ENCODE measurements at regions not wholly inside any gene's neighbourhood (a gene's known extent, or its start where the extent isn't known, plus 50 kb on each side); places are given as distances from the start of the nearest gene placed in this dataset.

DNA sequence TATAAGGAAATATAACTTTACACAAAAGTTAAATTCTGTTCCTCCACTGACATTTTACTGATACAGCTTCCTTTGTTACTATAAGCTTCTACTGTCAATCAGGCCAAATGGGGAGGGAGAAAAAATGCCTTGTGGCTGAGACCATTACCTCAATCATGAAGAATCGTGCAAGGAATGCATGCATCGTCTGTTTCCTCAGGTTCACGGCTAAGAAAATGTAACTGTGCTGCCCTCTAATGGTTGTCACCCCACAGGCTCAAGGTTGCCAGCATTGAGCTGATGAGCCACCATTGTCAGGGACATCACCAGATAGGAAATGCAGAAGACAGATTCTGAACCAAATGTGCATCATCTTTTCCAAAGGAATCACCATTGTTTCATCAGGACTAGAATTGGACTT, 426.9 kb downstream of the CDH2 start:
- DNase-seq, result no peak

DNA sequence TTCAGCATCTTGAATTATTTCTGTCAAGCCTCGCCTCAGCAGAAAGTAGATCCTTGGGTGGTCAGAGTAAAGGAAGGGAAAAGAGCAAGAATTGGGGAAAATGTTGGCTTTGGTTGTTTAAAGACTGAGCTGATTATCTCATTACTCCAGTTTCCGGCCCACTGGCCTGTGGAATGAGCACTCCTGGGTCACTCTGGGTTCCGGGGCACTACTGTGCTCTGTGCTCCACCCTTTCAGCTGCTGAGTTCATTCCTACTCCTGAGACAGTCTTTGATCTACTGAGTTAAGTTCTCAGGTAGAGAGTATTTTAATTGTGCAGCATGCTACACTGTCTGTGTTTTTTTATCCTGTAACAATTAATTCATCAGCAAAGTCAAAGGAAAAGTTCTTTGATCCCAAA, 427.7 kb downstream of the CDH2 start:
- DNase-seq, result no peak

DNA sequence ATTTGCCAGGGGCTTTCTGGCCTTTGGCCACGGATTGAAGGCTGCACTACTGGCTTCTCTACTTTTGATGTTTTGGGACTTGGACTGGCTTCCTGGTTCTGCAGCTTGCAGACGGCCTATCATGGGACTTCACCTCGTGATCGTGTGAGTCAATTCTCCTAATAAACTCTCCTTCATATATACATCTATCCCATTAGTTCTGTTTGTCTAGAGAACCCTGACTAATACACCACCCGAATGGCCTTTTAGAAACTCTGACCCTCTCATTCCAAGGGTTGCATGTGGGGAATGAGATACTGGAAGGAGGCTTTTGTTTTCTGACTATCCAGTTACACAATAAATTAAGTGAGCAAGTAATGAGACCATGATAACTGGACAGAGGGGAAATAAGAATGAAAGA, 430.7 kb downstream of the CDH2 start:
- no peak for DNase-seq

DNA sequence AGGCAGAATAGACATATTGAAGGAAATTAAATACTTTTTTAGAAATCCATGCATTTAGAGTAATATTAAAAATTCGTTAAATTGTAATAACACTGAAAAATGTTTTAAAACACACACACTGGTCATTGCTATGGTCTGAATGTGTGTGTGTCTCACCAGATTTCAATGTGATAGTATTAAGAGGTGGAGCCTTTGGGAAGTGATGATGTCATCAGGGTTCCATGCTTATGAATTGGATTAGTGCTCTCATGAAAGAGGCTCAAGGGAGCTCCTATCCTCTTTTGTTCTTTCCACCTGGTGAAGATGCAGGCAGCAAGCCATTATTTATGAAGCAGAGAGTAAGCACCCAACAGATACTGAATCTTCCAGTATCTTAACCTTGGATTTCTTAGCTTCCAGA, 441.8 kb downstream of the CDH2 start:
- DNase-seq, result no peak

DNA sequence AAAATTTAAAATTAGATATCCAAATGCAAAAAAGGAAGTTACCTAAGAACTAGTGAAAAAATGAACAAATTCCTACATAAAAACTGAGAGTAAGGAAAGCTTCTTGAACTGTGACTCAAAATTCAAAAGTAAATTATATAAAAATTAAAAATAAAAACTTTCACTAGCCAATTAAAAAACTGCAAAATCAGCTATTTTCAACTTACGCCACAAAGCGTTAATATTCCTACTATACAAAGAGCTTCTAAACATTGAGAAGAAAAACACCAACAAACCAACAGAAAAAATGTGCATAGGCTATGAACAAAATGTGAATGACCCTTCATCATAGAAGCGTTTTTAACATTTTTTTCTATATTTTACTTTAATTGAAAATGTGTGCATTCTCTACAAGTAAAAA, 445.7 kb downstream of the CDH2 start:
- DNase-seq, result no peak

DNA sequence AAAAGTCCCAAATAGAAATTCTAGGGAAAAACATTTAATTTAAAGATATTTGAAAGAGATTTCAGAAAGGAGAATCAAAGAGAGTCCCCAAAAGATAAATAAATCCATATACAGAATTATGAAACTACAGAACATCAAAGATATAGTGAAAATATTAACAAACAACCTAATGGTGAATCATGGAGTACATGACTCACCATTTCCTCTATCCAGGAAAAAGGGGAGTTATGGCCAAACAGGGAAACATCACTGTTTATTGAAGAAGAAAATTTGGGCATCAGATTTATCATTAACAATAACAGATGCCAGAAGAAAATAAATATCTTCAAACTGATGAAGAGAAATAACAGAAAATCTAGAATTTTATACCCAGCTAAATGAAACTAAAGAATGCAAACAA, 448.3 kb downstream of the CDH2 start:
- DNase-seq, result no peak

DNA sequence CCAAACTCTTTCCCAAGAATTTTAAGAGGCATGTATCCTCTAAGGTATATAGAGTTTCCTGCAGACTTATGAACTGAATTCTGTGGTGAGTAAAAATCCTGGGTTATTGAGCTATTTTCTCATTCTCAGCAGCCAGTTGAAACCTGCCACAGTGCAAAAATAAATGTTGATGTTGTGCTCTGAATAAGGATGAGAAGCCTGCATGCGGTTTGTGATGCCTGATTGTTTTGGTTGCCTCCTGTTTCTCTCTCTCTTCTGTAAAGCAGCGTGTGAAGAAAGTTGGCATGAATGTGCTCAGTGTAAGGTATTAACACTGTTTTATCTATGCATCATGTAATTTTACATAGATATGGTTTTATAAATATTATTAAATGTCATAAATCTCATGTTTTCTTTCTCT, 452.6 kb downstream of the CDH2 start:
- DNase-seq, result no peak

DNA sequence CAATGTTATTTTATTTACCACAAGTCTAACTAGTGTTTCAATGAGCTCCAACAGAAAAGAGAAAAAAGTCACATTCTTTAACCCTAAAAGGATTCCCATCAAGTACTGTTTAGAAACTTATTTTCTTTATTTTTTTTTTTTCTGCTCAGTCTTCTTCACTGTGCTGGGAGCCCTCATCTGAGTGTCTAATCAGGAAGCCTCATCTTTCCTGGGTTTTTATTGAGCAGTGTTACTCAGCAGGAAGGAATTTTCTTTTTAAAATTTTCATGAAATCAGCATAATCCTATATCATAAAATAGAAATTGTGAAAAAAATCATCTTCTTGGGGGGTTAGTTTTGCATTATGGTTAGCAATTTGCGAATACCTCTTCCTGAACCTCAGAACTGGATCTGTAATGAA, 453.8 kb downstream of the CDH2 start:
- no peak for DNase-seq

DNA sequence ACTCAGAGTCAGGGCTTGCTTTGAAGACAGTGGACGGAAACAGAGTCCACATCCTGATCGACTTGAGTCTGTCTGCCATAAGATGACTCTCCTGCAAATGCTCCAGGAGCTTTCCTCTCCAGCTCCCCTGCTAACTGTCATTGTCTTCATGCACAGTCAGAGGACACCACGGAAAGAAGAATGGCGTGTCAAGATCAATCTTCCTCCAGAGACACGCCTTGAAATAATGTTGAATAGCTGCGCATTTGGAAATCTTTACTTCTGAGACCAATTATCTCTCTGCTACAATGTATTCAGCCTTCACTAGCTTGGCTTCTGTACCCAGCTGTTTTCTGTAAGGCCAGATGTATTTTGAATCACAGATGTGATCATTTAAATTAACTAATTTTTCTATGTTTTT, 457.2 kb downstream of the CDH2 start:
- no peak for DNase-seq

DNA sequence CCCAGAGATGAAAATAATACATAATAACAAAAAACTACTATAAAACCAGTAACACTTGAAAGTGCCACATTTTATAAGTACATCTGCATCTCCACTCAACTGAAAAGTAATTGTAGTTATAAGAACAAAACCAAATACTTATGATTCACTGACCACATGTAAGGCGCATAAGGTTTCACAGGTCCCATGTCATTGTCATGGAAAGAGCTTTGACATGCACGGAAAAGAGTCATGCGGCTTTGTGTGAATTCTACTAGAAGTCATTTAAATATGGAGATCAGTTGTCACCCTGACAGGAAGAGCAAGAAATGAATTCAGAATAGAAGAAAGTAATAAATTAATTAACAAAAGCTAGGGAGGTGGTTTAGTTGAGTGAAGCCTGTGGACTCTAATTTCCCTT, 459.1 kb downstream of the CDH2 start:
- DNase-seq, result no peak

DNA sequence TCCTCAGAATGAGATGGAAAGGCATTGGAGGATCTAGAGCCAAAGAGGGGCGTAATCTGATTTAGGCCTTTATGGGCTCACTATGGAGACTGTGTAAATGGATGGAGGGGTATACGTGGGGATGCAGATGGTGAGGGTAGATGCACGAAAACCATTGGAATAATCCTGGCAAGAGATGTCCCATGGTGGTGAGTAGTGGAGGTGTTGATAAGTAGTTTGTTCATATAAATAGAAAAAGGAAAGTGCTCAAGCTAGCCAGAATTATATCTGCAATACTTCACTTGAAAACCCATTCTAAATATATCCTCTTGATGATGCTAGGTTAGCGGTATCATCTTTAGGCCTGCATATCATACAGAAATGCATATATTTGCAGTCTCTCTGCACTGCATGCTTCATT, 459.7 kb downstream of the CDH2 start:
- no peak for DNase-seq

DNA sequence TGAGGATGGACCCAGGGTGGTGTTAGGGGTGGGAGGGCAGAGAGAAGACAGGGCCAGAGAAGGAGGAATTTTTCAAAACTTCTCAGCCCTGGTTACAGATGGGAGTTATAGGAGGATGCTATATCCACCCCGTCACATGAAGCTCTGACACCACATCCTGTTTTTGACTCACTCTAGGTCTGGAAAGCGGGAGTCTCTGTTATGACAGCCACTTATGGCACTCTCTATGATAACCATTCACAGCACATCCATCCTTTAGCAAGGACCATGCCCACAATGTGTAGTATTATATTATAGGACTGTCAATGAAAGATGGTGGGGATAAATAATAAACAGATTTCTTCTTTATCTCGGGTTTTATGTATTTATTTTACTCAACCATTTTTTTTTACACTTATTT, 461.2 kb downstream of the CDH2 start:
- no peak for DNase-seq

DNA sequence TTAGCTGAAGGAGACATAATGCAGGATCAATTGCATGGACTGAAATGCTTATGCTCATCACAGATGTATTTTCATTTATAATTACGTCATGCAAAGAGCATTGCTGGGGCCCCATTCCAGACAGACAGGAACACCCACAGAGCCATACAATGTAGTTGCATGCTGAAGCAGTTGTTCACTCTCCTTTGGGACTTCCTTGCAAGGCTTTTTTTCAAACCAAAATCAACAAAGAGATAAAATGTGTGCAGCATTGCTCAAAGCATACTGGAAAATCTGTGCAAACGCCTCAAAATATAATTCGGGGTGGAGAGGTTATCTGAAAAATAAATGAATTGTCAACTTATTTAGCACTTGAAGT, 463.2 kb downstream of the CDH2 start:
- no peak for DNase-seq

DNA sequence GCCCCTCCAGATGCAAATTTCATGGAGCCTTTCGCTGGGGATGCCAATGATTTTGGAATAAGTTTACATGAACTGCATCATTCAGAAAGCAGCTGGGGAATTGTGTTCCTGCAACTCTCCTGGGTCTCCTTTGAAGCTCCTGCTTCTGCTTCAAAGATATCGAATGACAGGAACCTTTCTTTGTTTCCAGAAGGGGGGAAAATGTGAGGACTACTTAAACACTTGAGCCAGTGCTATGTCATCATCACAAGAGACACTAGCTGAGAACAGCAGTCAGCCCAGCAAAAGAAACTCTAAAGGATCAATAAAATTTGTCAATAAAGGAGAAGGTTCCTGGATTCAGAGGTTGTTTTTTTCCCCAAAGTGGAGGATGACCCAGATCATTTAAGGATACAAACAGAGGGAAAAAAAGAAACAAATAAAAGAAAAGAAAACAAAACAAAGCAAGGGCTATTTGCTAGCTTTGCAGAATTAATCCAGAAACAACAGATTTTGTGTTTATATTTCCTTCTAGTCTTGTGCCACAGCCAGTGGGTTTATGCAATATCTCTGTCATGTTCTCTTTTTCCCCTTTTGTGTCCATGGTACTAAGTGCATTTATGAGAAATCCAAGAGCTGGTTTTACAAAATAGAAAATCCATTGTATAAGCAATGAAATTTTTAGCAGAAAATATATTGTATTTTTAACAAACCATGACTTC, 463.7 kb downstream of the CDH2 start:
- DNase-seq, result no peak

DNA sequence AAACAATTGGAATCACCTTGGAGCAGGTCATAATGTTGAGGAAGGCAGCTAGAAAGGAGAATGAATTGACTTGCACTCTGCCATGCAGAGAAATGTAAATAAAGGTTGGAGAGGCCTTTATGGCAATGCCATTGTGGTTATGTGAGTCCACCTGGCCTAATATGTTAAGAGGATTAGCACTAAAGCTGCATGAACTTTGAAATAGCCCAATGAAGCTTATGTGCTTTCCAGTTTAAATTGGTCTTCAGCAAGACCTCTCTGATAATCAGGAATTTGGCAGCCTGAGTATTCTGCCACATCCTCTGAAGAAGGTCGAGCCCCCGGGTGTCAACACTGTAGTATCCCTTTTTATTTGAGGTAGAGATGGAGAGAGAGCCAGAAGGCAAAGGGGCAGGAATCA, 464.9 kb downstream of the CDH2 start:
- no peak for DNase-seq

DNA sequence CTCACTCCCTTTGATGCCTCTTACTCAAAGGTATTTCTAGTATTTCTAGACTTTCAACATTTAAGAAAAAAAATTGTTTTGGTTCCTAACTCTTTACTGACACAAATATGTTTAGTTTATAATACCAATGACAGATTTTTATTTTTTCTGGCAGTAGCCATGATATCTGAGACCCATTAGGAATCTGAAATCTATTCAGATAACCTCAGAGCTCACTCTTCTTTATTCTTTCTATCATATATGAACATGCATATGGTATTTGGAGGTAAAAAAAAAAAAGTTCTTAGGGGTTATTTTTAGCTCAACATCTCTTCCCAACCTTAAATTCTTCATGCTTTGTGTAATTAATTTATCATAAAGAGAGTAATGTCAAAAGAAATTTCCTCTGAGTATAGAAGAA, 465.5 kb downstream of the CDH2 start:
- DNase-seq, result no peak

DNA sequence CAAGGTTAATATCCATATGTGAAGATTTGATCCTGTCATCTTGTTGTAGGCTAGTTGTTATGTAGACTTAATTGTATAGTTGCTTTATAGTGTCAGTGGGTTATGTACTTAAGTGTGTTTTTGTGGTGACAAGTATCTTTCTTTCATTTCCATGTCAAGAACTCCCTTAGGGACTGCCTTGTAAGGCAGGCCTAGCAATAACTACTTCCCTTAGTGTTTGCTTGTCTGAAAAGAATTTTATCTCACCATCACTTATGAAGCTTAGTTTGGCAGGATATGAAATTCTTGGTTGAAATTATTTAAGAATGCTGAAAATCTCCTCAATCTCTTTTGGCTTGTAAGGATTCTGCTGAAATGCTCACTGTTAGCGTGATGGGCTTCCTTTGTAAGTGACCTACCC, 467.6 kb downstream of the CDH2 start:
- no peak for DNase-seq

DNA sequence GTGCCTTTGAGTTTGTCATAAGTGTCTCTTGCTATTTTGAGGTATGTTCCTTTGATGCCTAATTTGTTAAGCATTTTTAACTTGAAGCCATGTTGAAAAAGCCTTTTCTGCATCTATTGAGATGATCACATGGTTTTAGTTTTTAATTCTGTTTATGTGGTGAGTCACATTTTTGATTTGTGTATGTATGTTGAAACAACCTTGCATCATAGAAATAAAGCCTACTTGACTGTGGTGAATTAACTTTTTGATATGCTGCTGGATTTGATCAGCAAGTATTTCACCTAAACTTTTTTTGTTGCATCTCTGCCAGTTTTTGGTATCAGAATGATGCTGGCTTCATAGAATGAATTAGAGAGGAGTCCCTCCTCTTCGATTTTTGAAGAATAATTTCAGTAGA, 469.7 kb downstream of the CDH2 start:
- DNase-seq, result no peak

DNA sequence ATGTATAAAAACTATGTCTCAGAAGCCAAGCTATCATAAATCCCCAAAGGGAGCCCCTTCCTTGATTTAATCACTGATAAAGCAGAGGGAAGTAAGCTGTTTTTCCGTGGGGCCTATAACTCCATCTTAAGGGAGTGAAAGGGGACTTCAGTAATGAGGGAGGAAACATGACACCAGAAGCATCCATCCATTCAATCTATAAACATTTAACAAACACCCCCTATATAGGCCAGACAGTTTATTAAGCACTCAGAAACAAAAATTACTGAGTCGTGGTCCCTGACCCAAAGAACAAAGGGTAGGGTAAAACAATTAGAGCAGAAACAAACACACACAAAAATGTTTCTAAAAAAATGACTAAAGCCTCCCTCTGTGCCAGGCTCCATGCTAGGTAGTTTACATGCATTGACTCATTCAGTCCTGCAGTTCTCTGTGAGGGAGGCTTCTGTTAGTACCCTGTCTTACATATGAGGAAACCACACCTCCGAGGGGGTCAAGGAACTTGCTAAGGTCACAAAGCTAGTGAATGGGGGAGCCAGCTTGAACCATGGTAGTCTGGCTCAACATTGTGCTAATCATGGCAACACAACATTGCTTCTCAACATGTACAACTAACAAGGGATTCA, 472.1 kb downstream of the CDH2 start:
- DNase-seq, result no peak

DNA sequence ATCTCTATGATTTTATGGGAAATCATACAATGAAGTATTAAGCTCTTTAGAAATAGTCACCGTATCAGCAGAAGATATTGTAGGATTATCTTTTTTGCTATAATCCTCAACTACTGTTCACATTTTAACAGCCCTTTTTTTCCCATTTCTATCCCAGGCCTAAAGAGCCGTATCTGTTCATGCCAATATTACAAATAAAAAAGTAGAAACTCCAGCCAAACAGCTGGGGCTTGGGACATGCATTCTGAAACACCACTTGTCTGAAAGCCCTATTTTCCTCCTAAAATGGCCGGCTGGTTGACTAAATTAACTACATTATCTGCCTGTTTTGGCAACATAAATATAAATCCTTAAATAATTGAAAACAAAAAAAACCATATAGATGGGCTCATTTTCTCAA, 477.8 kb downstream of the CDH2 start:
- DNase-seq, result no peak

DNA sequence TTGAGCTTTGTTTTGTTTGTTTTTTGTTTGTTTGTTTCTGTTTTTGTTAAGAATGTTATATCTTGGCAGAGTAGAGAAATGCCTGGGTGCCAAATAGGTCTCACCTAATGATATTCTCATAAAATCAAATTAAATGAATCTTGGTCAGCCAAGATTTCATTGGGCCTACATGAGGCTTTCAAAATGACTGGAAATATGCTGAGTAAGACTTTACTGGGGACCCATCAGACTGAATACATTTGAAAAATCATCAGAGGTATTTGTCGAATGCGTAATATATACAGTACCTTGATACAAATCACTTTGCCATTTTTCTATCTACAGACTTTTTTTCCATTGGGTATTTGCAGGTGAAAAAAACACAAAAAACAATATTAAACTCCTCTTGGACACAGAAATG, 480.8 kb downstream of the CDH2 start:
- DNase-seq, result no peak

DNA sequence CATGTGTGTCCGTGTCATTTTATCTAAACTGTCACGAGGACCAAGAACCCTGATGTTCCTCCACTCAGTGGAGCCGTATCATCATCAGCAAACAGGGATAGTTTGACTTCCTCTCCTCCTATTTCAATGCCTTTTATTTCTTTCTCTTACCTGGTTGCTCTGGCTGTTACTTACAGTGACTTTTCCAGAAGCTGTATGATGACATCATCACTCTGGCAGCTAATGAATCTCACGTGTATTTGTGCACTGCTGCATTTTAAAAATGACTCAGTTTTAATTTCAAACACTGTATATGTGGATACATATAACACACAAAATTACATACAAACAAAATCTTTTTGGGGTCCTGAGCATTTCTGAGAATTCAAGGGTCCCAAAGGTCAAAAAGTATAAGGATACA, 481.4 kb downstream of the CDH2 start:
- no peak for DNase-seq

DNA sequence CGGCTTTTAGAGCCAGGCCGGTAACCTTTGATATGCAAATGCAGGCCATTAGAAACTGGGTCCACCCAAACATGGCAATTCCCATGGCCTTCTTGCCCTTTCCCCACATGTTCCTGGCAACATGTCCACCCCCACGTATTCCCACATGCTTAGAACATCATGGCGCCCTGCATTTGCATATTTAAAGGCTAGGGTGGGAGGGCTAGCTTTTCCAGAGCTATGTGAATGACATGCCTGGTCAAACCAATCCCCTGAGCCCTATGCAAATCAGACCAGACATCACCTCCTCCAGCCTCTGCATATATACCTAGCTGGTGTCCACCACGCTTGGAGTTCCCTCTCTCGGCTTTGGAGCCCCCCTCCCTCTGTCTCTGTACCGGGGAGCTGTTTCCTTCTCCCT, 481.9 kb downstream of the CDH2 start:
- DNase-seq, result no peak

DNA sequence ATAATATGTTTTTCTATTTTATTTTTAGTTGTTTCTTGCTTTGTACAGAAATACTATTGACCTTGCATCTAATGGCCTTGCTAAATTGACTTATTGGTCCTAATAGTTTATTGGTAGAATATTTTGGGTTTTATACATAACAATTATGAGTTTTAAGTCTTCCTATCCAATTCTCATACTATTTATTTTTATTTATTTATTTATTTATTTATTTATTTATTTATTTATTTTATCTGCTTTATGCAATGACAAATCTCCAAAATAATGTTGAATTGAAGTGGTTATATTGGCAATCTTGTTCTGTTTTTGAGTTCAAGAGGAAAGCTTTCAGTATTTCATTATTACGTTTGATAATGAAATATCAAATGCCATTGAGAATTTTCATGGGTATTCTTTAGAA, 488.3 kb downstream of the CDH2 start:
- DNase-seq, result no peak

DNA sequence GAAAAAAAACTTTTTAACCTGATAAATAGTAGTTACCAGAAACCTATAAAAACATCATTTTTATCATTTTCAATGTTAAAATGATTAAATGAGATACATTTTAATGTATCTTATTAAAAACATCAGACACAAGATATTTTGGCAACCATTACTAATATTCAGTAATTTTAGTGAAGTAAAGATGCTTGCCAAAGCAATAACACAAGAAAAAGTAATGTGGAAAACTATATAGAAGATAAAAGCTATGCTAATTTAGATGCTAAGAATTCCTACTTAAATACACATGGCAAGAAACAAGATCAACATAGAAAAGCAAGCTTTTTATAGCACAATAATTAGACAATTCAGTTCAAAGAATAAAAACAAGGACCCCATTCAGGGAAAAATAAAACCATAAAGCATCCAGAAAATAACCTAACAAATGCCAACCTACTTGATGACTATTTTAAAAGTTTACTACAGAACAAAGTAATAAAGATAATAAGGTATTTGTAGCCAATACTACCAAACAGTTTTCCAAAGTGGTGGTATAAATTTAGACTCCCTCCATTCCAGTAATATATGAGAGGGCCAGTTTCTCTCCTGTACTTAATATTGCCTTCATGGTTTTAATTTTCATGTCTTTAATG, 489.5 kb downstream of the CDH2 start:
- no peak for DNase-seq
